ENCODE measurements at regions not wholly inside any gene's neighbourhood (a gene's known extent, or its start where the extent isn't known, plus 50 kb on each side); places are given as distances from the start of the nearest gene placed in this dataset.

DNA sequence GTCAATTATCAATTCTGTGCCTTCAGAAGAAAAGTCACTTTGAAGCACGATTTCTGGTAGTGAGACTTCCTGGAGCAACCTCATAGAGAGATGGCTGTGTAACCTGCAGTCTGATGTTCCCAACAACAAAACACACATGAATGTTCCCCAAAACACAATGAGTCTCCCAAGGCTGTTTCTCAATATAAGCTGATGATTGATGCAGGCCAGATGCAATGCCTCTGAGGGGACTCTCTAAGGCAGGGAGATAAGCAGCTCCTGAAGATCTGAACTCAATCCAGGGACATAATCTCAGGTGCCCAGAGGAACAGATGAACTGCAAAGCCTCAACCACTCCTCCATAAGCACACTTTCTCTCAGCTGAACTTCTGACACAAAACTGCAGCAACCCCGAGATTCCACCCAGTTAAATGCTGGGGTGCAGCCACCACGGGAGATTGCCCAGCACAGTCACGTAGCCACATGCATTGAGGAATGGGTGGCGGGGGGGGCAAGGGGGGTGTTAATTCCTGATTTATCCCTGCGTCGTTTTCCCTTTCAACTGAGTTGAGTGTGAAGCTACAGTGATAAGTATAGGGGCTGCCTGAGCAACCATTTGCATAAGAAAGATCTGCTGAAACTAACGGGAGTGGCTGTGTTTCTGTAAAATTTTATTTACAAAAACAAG lies 122.7 kb upstream of the RASEF start:
- TF ChIP-seq, protein P1, sequence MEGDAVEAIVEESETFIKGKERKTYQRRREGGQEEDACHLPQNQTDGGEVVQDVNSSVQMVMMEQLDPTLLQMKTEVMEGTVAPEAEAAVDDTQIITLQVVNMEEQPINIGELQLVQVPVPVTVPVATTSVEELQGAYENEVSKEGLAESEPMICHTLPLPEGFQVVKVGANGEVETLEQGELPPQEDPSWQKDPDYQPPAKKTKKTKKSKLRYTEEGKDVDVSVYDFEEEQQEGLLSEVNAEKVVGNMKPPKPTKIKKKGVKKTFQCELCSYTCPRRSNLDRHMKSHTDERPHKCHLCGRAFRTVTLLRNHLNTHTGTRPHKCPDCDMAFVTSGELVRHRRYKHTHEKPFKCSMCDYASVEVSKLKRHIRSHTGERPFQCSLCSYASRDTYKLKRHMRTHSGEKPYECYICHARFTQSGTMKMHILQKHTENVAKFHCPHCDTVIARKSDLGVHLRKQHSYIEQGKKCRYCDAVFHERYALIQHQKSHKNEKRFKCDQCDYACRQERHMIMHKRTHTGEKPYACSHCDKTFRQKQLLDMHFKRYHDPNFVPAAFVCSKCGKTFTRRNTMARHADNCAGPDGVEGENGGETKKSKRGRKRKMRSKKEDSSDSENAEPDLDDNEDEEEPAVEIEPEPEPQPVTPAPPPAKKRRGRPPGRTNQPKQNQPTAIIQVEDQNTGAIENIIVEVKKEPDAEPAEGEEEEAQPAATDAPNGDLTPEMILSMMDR (IDR thresholded peaks at IDR 0.05): no peak
- TF ChIP-seq ELF4 (CRISPR knock-in tag; IDR thresholded peaks at IDR 0.05; ENCODE audit: low read depth) (no peak), NR2C2 (CRISPR knock-in tag; IDR thresholded peaks at IDR 0.05) (no peak), IRF2 (CRISPR knock-in tag; IDR thresholded peaks at IDR 0.05; ENCODE audit: borderline replicate concordance, low read depth) (no peak), TEAD1 (CRISPR knock-in tag; IDR thresholded peaks at IDR 0.05) (no peak), NFE2L1 (CRISPR knock-in tag; IDR thresholded peaks at IDR 0.05) (no peak)
- TF ChIP-seq, protein P2, sequence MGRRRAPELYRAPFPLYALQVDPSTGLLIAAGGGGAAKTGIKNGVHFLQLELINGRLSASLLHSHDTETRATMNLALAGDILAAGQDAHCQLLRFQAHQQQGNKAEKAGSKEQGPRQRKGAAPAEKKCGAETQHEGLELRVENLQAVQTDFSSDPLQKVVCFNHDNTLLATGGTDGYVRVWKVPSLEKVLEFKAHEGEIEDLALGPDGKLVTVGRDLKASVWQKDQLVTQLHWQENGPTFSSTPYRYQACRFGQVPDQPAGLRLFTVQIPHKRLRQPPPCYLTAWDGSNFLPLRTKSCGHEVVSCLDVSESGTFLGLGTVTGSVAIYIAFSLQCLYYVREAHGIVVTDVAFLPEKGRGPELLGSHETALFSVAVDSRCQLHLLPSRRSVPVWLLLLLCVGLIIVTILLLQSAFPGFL (CRISPR knock-in tag; IDR thresholded peaks at IDR 0.05; ENCODE audit: borderline replicate concordance): no peak
- TF ChIP-seq, protein P3, sequence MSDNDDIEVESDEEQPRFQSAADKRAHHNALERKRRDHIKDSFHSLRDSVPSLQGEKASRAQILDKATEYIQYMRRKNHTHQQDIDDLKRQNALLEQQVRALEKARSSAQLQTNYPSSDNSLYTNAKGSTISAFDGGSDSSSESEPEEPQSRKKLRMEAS (CRISPR knock-in tag; IDR thresholded peaks at IDR 0.05): no peak
- TF ChIP-seq, protein P4, sequence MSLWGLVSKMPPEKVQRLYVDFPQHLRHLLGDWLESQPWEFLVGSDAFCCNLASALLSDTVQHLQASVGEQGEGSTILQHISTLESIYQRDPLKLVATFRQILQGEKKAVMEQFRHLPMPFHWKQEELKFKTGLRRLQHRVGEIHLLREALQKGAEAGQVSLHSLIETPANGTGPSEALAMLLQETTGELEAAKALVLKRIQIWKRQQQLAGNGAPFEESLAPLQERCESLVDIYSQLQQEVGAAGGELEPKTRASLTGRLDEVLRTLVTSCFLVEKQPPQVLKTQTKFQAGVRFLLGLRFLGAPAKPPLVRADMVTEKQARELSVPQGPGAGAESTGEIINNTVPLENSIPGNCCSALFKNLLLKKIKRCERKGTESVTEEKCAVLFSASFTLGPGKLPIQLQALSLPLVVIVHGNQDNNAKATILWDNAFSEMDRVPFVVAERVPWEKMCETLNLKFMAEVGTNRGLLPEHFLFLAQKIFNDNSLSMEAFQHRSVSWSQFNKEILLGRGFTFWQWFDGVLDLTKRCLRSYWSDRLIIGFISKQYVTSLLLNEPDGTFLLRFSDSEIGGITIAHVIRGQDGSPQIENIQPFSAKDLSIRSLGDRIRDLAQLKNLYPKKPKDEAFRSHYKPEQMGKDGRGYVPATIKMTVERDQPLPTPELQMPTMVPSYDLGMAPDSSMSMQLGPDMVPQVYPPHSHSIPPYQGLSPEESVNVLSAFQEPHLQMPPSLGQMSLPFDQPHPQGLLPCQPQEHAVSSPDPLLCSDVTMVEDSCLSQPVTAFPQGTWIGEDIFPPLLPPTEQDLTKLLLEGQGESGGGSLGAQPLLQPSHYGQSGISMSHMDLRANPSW (CRISPR knock-in tag; conservative IDR thresholded peaks at IDR 0.05; ENCODE audit: low read depth): no peak
- TF ChIP-seq, protein P5, sequence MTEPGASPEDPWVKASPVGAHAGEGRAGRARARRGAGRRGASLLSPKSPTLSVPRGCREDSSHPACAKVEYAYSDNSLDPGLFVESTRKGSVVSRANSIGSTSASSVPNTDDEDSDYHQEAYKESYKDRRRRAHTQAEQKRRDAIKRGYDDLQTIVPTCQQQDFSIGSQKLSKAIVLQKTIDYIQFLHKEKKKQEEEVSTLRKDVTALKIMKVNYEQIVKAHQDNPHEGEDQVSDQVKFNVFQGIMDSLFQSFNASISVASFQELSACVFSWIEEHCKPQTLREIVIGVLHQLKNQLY (CRISPR knock-in tag; IDR thresholded peaks at IDR 0.05): no peak
- TF ChIP-seq, protein P6, sequence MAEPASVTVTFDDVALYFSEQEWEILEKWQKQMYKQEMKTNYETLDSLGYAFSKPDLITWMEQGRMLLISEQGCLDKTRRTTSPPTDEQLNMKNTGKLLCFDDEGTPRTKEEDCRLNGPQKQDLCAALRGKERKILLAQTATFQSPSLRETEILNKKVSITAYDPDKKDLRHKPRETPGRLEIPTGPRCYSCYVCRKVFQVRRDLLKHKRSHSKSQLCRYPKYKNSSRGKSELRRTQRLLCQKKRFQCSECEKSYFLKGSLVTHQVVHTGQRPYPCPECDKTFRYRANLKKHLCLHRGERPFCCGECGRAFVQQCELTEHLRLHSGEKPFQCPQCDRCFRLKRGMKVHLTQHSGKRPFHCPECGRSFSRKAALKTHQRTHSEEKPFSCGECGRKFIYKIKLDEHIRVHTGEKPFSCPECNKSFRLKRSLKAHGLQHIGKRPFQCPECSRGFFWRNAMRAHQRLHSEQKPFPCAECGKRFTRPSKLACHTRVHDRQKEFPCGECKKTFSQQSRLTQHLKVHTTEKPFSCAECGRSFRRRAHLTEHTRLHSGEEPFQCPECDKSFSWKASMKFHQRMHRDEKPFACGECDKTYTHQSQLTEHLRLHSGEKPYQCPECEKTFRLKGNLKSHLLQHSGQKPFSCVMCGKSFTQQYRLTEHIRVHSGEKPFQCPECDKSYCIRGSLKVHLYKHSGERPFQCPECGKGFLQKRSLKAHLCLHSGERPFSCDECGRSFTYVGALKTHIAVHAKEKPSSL (CRISPR knock-in tag; conservative IDR thresholded peaks at IDR 0.05): no peak

Data from WTC11 (cell line).